ENCODE measurements at regions not wholly inside any gene's neighbourhood (a gene's known extent, or its start where the extent isn't known, plus 50 kb on each side); places are given as distances from the start of the nearest gene placed in this dataset.
"Not testable (repeated sequence)": the region's sequence is repeated elsewhere in the genome, so short reads cannot be mapped to it uniquely, and the experiment has no call there.

GRCh38 chr16:86716649-86717048 lies 138.3 kb downstream of the FOXL1 start:
- no peak for DNase-seq (ENCODE audit: low spot score)

GRCh38 chr16:86718118-86718517 lies 139.8 kb downstream of the FOXL1 start:
- no peak for DNase-seq (ENCODE audit: low spot score)

GRCh38 chr16:86722970-86723369 lies 144.6 kb downstream of the FOXL1 start:
- no peak for DNase-seq (ENCODE audit: low spot score)

- no peak for DNase-seq (ENCODE audit: low spot score)
Measured at GRCh38 chr16:86723689-86724088, 145.3 kb downstream of the FOXL1 start.

- DNase-seq (ENCODE audit: low spot score) = no peak
Measured at GRCh38 chr16:86725401-86725800, 147.1 kb downstream of the FOXL1 start.

- no peak for DNase-seq (ENCODE audit: low spot score)
Measured at GRCh38 chr16:86726340-86726739, 148.0 kb downstream of the FOXL1 start.

- DNase-seq (ENCODE audit: low spot score) = no peak
Measured at GRCh38 chr16:86727131-86727530, 148.8 kb downstream of the FOXL1 start.

- no peak for DNase-seq (ENCODE audit: low spot score)
Measured at GRCh38 chr16:86727632-86728031, 149.3 kb downstream of the FOXL1 start.

GRCh38 chr16:86729686-86730085 lies 151.3 kb downstream of the FOXL1 start:
- no peak for DNase-seq (ENCODE audit: low spot score)

- DNase-seq (ENCODE audit: low spot score) = no peak
Measured at GRCh38 chr16:86730086-86730485, 151.7 kb downstream of the FOXL1 start.

- no peak for DNase-seq (ENCODE audit: low spot score)
Measured at GRCh38 chr16:86730597-86730996, 152.2 kb downstream of the FOXL1 start.

GRCh38 chr16:86732621-86733295 lies 154.4 kb downstream of the FOXL1 start:
- DNase-seq (ENCODE audit: low spot score) = no peak

- no peak for DNase-seq (ENCODE audit: low spot score)
Measured at GRCh38 chr16:86733546-86734254, 155.4 kb downstream of the FOXL1 start.

- no peak for DNase-seq (ENCODE audit: low spot score)
Measured at GRCh38 chr16:86734543-86735460, 156.5 kb downstream of the FOXL1 start.

GRCh38 chr16:86735727-86736126 lies 157.4 kb downstream of the FOXL1 start:
- no peak for DNase-seq (ENCODE audit: low spot score)

GRCh38 chr16:86736502-86736901 lies 158.2 kb downstream of the FOXL1 start:
- DNase-seq (ENCODE audit: low spot score) = no peak

GRCh38 chr16:86737083-86737482 lies 158.7 kb downstream of the FOXL1 start:
- no peak for DNase-seq (ENCODE audit: low spot score)

GRCh38 chr16:86738322-86738721 lies 160.0 kb downstream of the FOXL1 start:
- DNase-seq (ENCODE audit: low spot score) = not testable (repeated sequence)

GRCh38 chr16:86739178-86739577 lies 160.8 kb downstream of the FOXL1 start:
- no peak for DNase-seq (ENCODE audit: low spot score)

GRCh38 chr16:86739808-86740207 lies 161.5 kb downstream of the FOXL1 start:
- DNase-seq (ENCODE audit: low spot score) = no peak

- no peak for DNase-seq (ENCODE audit: low spot score)
Measured at GRCh38 chr16:86740298-86740697, 161.9 kb downstream of the FOXL1 start.

- DNase-seq (ENCODE audit: low spot score) = no peak
Measured at GRCh38 chr16:86740906-86741799, 162.8 kb downstream of the FOXL1 start.
